ENCODE measurements at regions not wholly inside any gene's neighbourhood (a gene's known extent, or its start where the extent isn't known, plus 50 kb on each side); places are given as distances from the start of the nearest gene placed in this dataset.

DNA sequence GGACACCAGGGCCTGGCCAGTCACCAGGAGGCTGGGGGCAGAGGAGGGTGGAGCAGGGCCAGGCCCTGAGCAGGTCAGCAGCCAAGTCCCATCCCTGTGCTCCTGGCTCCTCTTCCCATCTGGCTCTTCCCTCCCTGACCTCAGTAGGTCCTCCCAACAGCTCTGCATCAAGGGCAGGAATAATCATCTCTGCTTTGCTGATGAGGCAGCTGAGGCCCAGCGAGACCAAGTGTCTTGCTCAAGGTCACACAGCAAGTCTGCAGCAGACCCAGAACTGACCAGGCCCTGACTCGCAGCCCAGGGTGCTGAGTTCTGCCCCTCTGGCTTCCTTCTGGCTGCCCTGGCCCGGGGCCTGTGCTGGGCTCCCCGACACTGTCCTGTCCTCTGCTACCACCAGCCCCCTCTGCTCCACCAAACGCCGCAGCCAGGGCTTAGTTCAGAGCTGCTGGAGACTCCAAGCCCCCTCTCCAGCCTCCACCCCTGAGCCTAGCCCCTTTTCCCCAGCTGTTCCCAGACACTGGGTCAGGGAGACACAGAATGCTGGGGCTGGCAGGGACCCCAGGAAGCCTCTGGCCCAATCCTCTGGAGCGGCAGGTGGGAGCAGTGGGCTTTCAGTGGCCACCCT is 224.9 kb downstream of the PTPRU start:
- Histone ChIP-seq H3K9ac (ENCODE audit: low read length) (no peak overlapping the region), H3K27ac (ENCODE audit: low read length) (no peak overlapping the region), H3K9me2 (ENCODE audit: insufficient read depth, low read length) (no peaks in the 10 kb centered on the region), H3K4me2 (ENCODE audit: low read length) (no peak overlapping the region), H3K4me3 (ENCODE audit: low read length) (no peak overlapping the region), H3K79me2 (replicated peaks; ENCODE audit: insufficient read depth, low read length) (no peaks in the 10 kb centered on the region), H4K20me1 (ENCODE audit: insufficient read depth) (no peaks in the 10 kb centered on the region), H3K36me3 (ENCODE audit: insufficient read depth, low read length) (no peaks in the 10 kb centered on the region), H3F3A (ENCODE audit: insufficient read depth, low read length, poor library complexity, severe bottlenecking) (no peaks in the 10 kb centered on the region), H2AFZ (ENCODE audit: low read depth, low read length) (no peak overlapping the region), H3K9me3 (ENCODE audit: low read length) (no peaks in the 10 kb centered on the region), H3K27me3 (ENCODE audit: insufficient read depth, low read depth, low read length) (no peaks in the 10 kb centered on the region)
- TF ChIP-seq, protein P1, sequence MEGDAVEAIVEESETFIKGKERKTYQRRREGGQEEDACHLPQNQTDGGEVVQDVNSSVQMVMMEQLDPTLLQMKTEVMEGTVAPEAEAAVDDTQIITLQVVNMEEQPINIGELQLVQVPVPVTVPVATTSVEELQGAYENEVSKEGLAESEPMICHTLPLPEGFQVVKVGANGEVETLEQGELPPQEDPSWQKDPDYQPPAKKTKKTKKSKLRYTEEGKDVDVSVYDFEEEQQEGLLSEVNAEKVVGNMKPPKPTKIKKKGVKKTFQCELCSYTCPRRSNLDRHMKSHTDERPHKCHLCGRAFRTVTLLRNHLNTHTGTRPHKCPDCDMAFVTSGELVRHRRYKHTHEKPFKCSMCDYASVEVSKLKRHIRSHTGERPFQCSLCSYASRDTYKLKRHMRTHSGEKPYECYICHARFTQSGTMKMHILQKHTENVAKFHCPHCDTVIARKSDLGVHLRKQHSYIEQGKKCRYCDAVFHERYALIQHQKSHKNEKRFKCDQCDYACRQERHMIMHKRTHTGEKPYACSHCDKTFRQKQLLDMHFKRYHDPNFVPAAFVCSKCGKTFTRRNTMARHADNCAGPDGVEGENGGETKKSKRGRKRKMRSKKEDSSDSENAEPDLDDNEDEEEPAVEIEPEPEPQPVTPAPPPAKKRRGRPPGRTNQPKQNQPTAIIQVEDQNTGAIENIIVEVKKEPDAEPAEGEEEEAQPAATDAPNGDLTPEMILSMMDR (IDR thresholded peaks at IDR 0.05; ENCODE audit: poor library complexity, severe bottlenecking) = no peak
- TF ChIP-seq POLR2AphosphoS5 (IDR thresholded peaks at IDR 0.05) = no peak
- TF ChIP-seq SMC3 (conservative IDR thresholded peaks at IDR 0.05; ENCODE audit: poor library complexity) = no peak

DNA sequence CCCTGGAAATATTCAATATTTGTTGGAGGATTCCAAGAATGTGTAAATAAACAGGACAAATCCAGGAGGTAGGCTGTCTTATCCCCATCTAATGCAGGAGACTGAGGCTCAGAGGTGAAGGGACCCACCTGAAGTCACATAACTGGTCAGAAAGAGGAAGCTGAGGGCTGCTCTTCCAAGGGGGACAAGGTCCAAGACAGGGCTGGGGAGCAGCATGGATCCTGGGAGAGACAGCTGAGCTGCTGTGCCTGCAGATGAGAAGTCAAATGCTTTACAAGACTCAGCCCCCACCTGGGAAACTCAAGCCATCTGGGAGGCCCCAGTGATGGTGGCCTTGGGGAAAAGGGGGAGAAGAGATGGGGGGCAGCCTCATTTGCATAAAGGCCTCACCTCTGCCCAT is 224.4 kb downstream of the PTPRU start:
- no peak overlapping the region for H2AFZ ChIP-seq (ENCODE audit: low read depth, low read length)
- no peaks in the 10 kb centered on the region for H3K9me2 ChIP-seq (ENCODE audit: insufficient read depth, low read length)
- H3K27ac ChIP-seq (ENCODE audit: low read length) = no peak overlapping the region
- H3K4me2 ChIP-seq (ENCODE audit: low read length) = no peak overlapping the region
- no peaks in the 10 kb centered on the region for H3F3A ChIP-seq (ENCODE audit: insufficient read depth, low read length, poor library complexity, severe bottlenecking)
- H3K9ac ChIP-seq (ENCODE audit: low read length) = no peak overlapping the region
- H3K9me3 ChIP-seq (ENCODE audit: low read length) = no peaks in the 10 kb centered on the region
- H3K4me3 ChIP-seq (ENCODE audit: low read length) = no peak overlapping the region
- TF ChIP-seq TAF1 (IDR thresholded peaks at IDR 0.05; ENCODE audit: low read depth) (no peak), EZH2 (IDR thresholded peaks at IDR 0.05; ENCODE audit: borderline replicate concordance, insufficient read depth, low read length, poor library complexity, severe bottlenecking) (no peak), RAD21 (conservative IDR thresholded peaks at IDR 0.05) (no peak), EP300 (conservative IDR thresholded peaks at IDR 0.05; ENCODE audit: poor library complexity, severe bottlenecking) (no peak), SMC3 (conservative IDR thresholded peaks at IDR 0.05; ENCODE audit: poor library complexity) (no peak), MXI1 (conservative IDR thresholded peaks at IDR 0.05; ENCODE audit: poor library complexity, severe bottlenecking) (no peak), POLR2AphosphoS5 (IDR thresholded peaks at IDR 0.05) (no peak)
- TF ChIP-seq, protein P2, sequence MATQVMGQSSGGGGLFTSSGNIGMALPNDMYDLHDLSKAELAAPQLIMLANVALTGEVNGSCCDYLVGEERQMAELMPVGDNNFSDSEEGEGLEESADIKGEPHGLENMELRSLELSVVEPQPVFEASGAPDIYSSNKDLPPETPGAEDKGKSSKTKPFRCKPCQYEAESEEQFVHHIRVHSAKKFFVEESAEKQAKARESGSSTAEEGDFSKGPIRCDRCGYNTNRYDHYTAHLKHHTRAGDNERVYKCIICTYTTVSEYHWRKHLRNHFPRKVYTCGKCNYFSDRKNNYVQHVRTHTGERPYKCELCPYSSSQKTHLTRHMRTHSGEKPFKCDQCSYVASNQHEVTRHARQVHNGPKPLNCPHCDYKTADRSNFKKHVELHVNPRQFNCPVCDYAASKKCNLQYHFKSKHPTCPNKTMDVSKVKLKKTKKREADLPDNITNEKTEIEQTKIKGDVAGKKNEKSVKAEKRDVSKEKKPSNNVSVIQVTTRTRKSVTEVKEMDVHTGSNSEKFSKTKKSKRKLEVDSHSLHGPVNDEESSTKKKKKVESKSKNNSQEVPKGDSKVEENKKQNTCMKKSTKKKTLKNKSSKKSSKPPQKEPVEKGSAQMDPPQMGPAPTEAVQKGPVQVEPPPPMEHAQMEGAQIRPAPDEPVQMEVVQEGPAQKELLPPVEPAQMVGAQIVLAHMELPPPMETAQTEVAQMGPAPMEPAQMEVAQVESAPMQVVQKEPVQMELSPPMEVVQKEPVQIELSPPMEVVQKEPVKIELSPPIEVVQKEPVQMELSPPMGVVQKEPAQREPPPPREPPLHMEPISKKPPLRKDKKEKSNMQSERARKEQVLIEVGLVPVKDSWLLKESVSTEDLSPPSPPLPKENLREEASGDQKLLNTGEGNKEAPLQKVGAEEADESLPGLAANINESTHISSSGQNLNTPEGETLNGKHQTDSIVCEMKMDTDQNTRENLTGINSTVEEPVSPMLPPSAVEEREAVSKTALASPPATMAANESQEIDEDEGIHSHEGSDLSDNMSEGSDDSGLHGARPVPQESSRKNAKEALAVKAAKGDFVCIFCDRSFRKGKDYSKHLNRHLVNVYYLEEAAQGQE (IDR thresholded peaks at IDR 0.05; ENCODE audit: borderline replicate concordance) = no peak
- TF ChIP-seq, protein P1 (IDR thresholded peaks at IDR 0.05; ENCODE audit: poor library complexity, severe bottlenecking) = no peak
- H4K20me1 ChIP-seq (ENCODE audit: insufficient read depth) = no peaks in the 10 kb centered on the region
- no peaks in the 10 kb centered on the region for H3K36me3 ChIP-seq (ENCODE audit: insufficient read depth, low read length)
- no peaks in the 10 kb centered on the region for H3K27me3 ChIP-seq (ENCODE audit: insufficient read depth, low read depth, low read length)
- no peaks in the 10 kb centered on the region for H3K79me2 ChIP-seq (replicated peaks; ENCODE audit: insufficient read depth, low read length)

Data from neural cell (in vitro differentiated cells).